ENCODE measurements at regions not wholly inside any gene's neighbourhood (a gene's known extent, or its start where the extent isn't known, plus 50 kb on each side); places are given as distances from the start of the nearest gene placed in this dataset.

GRCh38 chr3:106420628-106421027, 551.8 kb upstream of the CBLB start:
- no peak overlapping the region for H3K27ac ChIP-seq (ENCODE audit: insufficient read depth in 1 of 2, low read depth in 1 of 2, low read length in 2 of 2, poor library complexity in 1 of 2, severe bottlenecking in 2 of 2)
- no peaks in the 10 kb centered on the region for H3K4me1 ChIP-seq (ENCODE audit: control extremely low read depth in 1 of 4, control insufficient read depth in 4 of 4, insufficient read depth in 4 of 4, low read length in 3 of 4)
- CTCF ChIA-PET, result no interaction called here
- no peaks in the 10 kb centered on the region for H3K36me3 ChIP-seq (ENCODE audit: control insufficient read depth in 4 of 4, insufficient read depth in 4 of 4, low read length in 3 of 4)
- no peak overlapping the region for H3K4me3 ChIP-seq (ENCODE audit: control insufficient read depth in 1 of 7, extremely low read depth in 1 of 7, insufficient read depth in 4 of 7, low read depth in 2 of 7, low read length in 6 of 7)
- no peaks in the 10 kb centered on the region for H3K9me3 ChIP-seq (ENCODE audit: control extremely low read depth in 1 of 5, control insufficient read depth in 4 of 5, insufficient read depth in 2 of 5, low read depth in 1 of 5, low read length in 4 of 5)
- no peak for DNase-seq
- H3K27me3 ChIP-seq (replicated peaks in 2 of 5; ENCODE audit: control insufficient read depth in 4 of 5, insufficient read depth in 5 of 5, low read length in 4 of 5), result no peaks in the 10 kb centered on the region
- WGBS (ENCODE audit: insufficient coverage), result 50% methylated on average over 2 of the region's 2 CpGs
- POLR2A ChIA-PET, result interaction anchor here (0.6 kb wide), 1 partner anchor 11 kb away, joined by 3 read pairs; no protein-coding TSS in a partner anchor

- WGBS (ENCODE audit: insufficient coverage), result 91% methylated on average over 1 of the region's 1 CpG
- ChIA-PET POLR2A (no interaction called here), CTCF (no interaction called here)
Observed at GRCh38 chr3:106421426-106421825, 552.6 kb upstream of the CBLB start.

GRCh38 chr3:106421909-106422308, 553.1 kb upstream of the CBLB start:
- H3K4me1 ChIP-seq (ENCODE audit: control extremely low read depth in 1 of 4, control insufficient read depth in 4 of 4, insufficient read depth in 4 of 4, low read length in 3 of 4), result no peaks in the 10 kb centered on the region
- no peak for DNase-seq
- CTCF ChIA-PET, result no interaction called here
- no peak overlapping the region for H3K27ac ChIP-seq (ENCODE audit: insufficient read depth in 1 of 2, low read depth in 1 of 2, low read length in 2 of 2, poor library complexity in 1 of 2, severe bottlenecking in 2 of 2)
- H3K27me3 ChIP-seq (replicated peaks in 2 of 5; ENCODE audit: control insufficient read depth in 4 of 5, insufficient read depth in 5 of 5, low read length in 4 of 5), result no peaks in the 10 kb centered on the region
- H3K36me3 ChIP-seq (ENCODE audit: control insufficient read depth in 4 of 4, insufficient read depth in 4 of 4, low read length in 3 of 4), result no peaks in the 10 kb centered on the region
- no peaks in the 10 kb centered on the region for H3K9me3 ChIP-seq (ENCODE audit: control extremely low read depth in 1 of 5, control insufficient read depth in 4 of 5, insufficient read depth in 2 of 5, low read depth in 1 of 5, low read length in 4 of 5)
- no peak overlapping the region for H3K4me3 ChIP-seq (ENCODE audit: control insufficient read depth in 1 of 7, extremely low read depth in 1 of 7, insufficient read depth in 4 of 7, low read depth in 2 of 7, low read length in 6 of 7)
- POLR2A ChIA-PET, result no interaction called here

More at GRCh38 chr3:106421426-106421825, 552.6 kb upstream of the CBLB start:
- no peaks in the 10 kb centered on the region for H3K9me3 ChIP-seq (ENCODE audit: control extremely low read depth in 1 of 5, control insufficient read depth in 4 of 5, insufficient read depth in 2 of 5, low read depth in 1 of 5, low read length in 4 of 5)
- H3K4me3 ChIP-seq (ENCODE audit: control insufficient read depth in 1 of 7, extremely low read depth in 1 of 7, insufficient read depth in 4 of 7, low read depth in 2 of 7, low read length in 6 of 7), result no peak overlapping the region
- no peak for DNase-seq
- H3K4me1 ChIP-seq (ENCODE audit: control extremely low read depth in 1 of 4, control insufficient read depth in 4 of 4, insufficient read depth in 4 of 4, low read length in 3 of 4), result no peaks in the 10 kb centered on the region
- no peaks in the 10 kb centered on the region for H3K36me3 ChIP-seq (ENCODE audit: control insufficient read depth in 4 of 4, insufficient read depth in 4 of 4, low read length in 3 of 4)
- H3K27ac ChIP-seq (ENCODE audit: insufficient read depth in 1 of 2, low read depth in 1 of 2, low read length in 2 of 2, poor library complexity in 1 of 2, severe bottlenecking in 2 of 2), result no peak overlapping the region
- H3K27me3 ChIP-seq (replicated peaks in 2 of 5; ENCODE audit: control insufficient read depth in 4 of 5, insufficient read depth in 5 of 5, low read length in 4 of 5), result no peaks in the 10 kb centered on the region

- Histone ChIP-seq H3K4me1 (ENCODE audit: control extremely low read depth in 1 of 4, control insufficient read depth in 4 of 4, insufficient read depth in 4 of 4, low read length in 3 of 4) (no peaks in the 10 kb centered on the region), H3K27me3 (replicated peaks in 2 of 5; ENCODE audit: control insufficient read depth in 4 of 5, insufficient read depth in 5 of 5, low read length in 4 of 5) (no peaks in the 10 kb centered on the region), H3K9me3 (ENCODE audit: control extremely low read depth in 1 of 5, control insufficient read depth in 4 of 5, insufficient read depth in 2 of 5, low read depth in 1 of 5, low read length in 4 of 5) (no peaks in the 10 kb centered on the region), H3K4me3 (ENCODE audit: control insufficient read depth in 1 of 7, extremely low read depth in 1 of 7, insufficient read depth in 4 of 7, low read depth in 2 of 7, low read length in 6 of 7) (no peak overlapping the region), H3K27ac (ENCODE audit: insufficient read depth in 1 of 2, low read depth in 1 of 2, low read length in 2 of 2, poor library complexity in 1 of 2, severe bottlenecking in 2 of 2) (no peak overlapping the region), H3K36me3 (ENCODE audit: control insufficient read depth in 4 of 4, insufficient read depth in 4 of 4, low read length in 3 of 4) (no peaks in the 10 kb centered on the region)
- ChIA-PET POLR2A (no interaction called here), CTCF (no interaction called here)
- DNase-seq, result no peak
- 100% methylated on average over 1 of the region's 7 CpGs for WGBS (ENCODE audit: insufficient coverage)
Observed at GRCh38 chr3:106423321-106424225, 554.8 kb upstream of the CBLB start.

GRCh38 chr3:106425026-106425425, 556.2 kb upstream of the CBLB start:
- Histone ChIP-seq H3K4me1 (ENCODE audit: control extremely low read depth in 1 of 4, control insufficient read depth in 4 of 4, insufficient read depth in 4 of 4, low read length in 3 of 4) (no peaks in the 10 kb centered on the region), H3K9me3 (ENCODE audit: control extremely low read depth in 1 of 5, control insufficient read depth in 4 of 5, insufficient read depth in 2 of 5, low read depth in 1 of 5, low read length in 4 of 5) (no peaks in the 10 kb centered on the region), H3K4me3 (ENCODE audit: control insufficient read depth in 1 of 7, extremely low read depth in 1 of 7, insufficient read depth in 4 of 7, low read depth in 2 of 7, low read length in 6 of 7) (no peak overlapping the region), H3K27me3 (replicated peaks in 2 of 5; ENCODE audit: control insufficient read depth in 4 of 5, insufficient read depth in 5 of 5, low read length in 4 of 5) (no peaks in the 10 kb centered on the region), H3K36me3 (ENCODE audit: control insufficient read depth in 4 of 4, insufficient read depth in 4 of 4, low read length in 3 of 4) (no peaks in the 10 kb centered on the region), H3K27ac (ENCODE audit: insufficient read depth in 1 of 2, low read depth in 1 of 2, low read length in 2 of 2, poor library complexity in 1 of 2, severe bottlenecking in 2 of 2) (no peak overlapping the region)
- DNase-seq, result no peak
- WGBS (ENCODE audit: insufficient coverage), result 100% methylated on average over 1 of the region's 2 CpGs
- ChIA-PET CTCF (interaction anchor here (0.8 kb wide), 1 partner anchor 740 kb away, joined by 3 read pairs; no protein-coding TSS in a partner anchor), POLR2A (no interaction called here)

- H3K36me3 ChIP-seq (ENCODE audit: control insufficient read depth in 4 of 4, insufficient read depth in 4 of 4, low read length in 3 of 4), result no peaks in the 10 kb centered on the region
- no peaks in the 10 kb centered on the region for H3K9me3 ChIP-seq (ENCODE audit: control extremely low read depth in 1 of 5, control insufficient read depth in 4 of 5, insufficient read depth in 2 of 5, low read depth in 1 of 5, low read length in 4 of 5)
- no peaks in the 10 kb centered on the region for H3K4me1 ChIP-seq (ENCODE audit: control extremely low read depth in 1 of 4, control insufficient read depth in 4 of 4, insufficient read depth in 4 of 4, low read length in 3 of 4)
- ChIA-PET POLR2A (no interaction called here), CTCF (interaction anchor here (0.8 kb wide), 1 partner anchor 741 kb away, joined by 3 read pairs; no protein-coding TSS in a partner anchor)
- 100% methylated on average over 1 of the region's 2 CpGs for WGBS (ENCODE audit: insufficient coverage)
- DNase-seq, result no peak
- no peak overlapping the region for H3K4me3 ChIP-seq (ENCODE audit: control insufficient read depth in 1 of 7, extremely low read depth in 1 of 7, insufficient read depth in 4 of 7, low read depth in 2 of 7, low read length in 6 of 7)
- H3K27me3 ChIP-seq (replicated peaks in 2 of 5; ENCODE audit: control insufficient read depth in 4 of 5, insufficient read depth in 5 of 5, low read length in 4 of 5), result no peaks in the 10 kb centered on the region
- H3K27ac ChIP-seq (ENCODE audit: insufficient read depth in 1 of 2, low read depth in 1 of 2, low read length in 2 of 2, poor library complexity in 1 of 2, severe bottlenecking in 2 of 2), result no peak overlapping the region
Observed at GRCh38 chr3:106425916-106426315, 557.1 kb upstream of the CBLB start.

- Histone ChIP-seq H3K4me1 (ENCODE audit: control extremely low read depth in 1 of 4, control insufficient read depth in 4 of 4, insufficient read depth in 4 of 4, low read length in 3 of 4) (no peaks in the 10 kb centered on the region), H3K9me3 (ENCODE audit: control extremely low read depth in 1 of 5, control insufficient read depth in 4 of 5, insufficient read depth in 2 of 5, low read depth in 1 of 5, low read length in 4 of 5) (no peaks in the 10 kb centered on the region), H3K27ac (ENCODE audit: insufficient read depth in 1 of 2, low read depth in 1 of 2, low read length in 2 of 2, poor library complexity in 1 of 2, severe bottlenecking in 2 of 2) (no peak overlapping the region), H3K27me3 (replicated peaks in 2 of 5; ENCODE audit: control insufficient read depth in 4 of 5, insufficient read depth in 5 of 5, low read length in 4 of 5) (no peaks in the 10 kb centered on the region), H3K36me3 (ENCODE audit: control insufficient read depth in 4 of 4, insufficient read depth in 4 of 4, low read length in 3 of 4) (no peaks in the 10 kb centered on the region), H3K4me3 (ENCODE audit: control insufficient read depth in 1 of 7, extremely low read depth in 1 of 7, insufficient read depth in 4 of 7, low read depth in 2 of 7, low read length in 6 of 7) (no peak overlapping the region)
- 100% methylated on average over 1 of the region's 2 CpGs for WGBS (ENCODE audit: insufficient coverage)
- DNase-seq, result no peak
- CTCF ChIA-PET, result interaction anchor here (1.5 kb wide), 1 partner anchor 13 kb away, joined by 4 read pairs; no protein-coding TSS in a partner anchor
- POLR2A ChIA-PET, result no interaction called here
Observed at GRCh38 chr3:106428565-106428994, 559.8 kb upstream of the CBLB start.

Data from common myeloid progenitor, CD34-positive (primary cell).